OCI-LY1 (cell line): ENCODE measurements at regions not wholly inside any gene's neighbourhood (a gene's known extent, or its start where the extent isn't known, plus 50 kb on each side); places are given as distances from the start of the nearest gene placed in this dataset.

ENCODE experiments used
- CTCF ChIP-seq: fragments of 200-600 bp; sonication (generic), shearing (Covaris generic); IDR thresholded peaks from 2 replicates; pipeline ENCODE4 v1.5.1; 2017; ENCODE audit warnings: mild to moderate bottlenecking, antibody characterized with exemption, low read length, moderate library complexity, mixed read lengths
- EZH2 ChIP-seq: fragments of 200-600 bp; sonication (generic), shearing (Covaris generic); IDR thresholded peaks from 2 replicates; pipeline ENCODE4 v1.8.0; 2017; ENCODE audit warnings: borderline replicate concordance, mixed run types, mild to moderate bottlenecking, antibody characterized with exemption, low read length, moderate library complexity, mixed read lengths

GRCh38 chr3:20563985-20564384 lies 378.0 kb upstream of the SGO1 start:
- no peak for TF ChIP-seq CTCF
- TF ChIP-seq EZH2 = no peak
